ENCODE measurements at regions not wholly inside any gene's neighbourhood (a gene's known extent, or its start where the extent isn't known, plus 50 kb on each side); places are given as distances from the start of the nearest gene placed in this dataset.
A peak's percentile ranks its signal among the peaks of the same experiment; 100 is the strongest.

- WGBS, 2 donors: 64 to 73% methylated on average over 1 of the region's 1 CpG
- Histone ChIP-seq H3K9me3 (no peaks in the 10 kb centered on the region), H3K36me3 (no peaks in the 10 kb centered on the region), H3K4me3 (no peak overlapping the region), H3K4me1 (peaks cover 0 to 23% (median 16%) of the 10 kb centered on the region in 4 donors), H3K27me3 (no peaks in the 10 kb centered on the region), H3K27ac (peak overlapping the region in 3 of 4 donors; percentile 48 to 69 (median 62))
- intact Hi-C loops (cut with DNase I): no loop called here
- no peak for DNase-seq
- no peak for TF ChIP-seq CTCF (IDR thresholded peaks at IDR 0.05)
- TF ChIP-seq POLR2AphosphoS5 (IDR thresholded peaks at IDR 0.05): peak; percentile 61 to 91 (median 86)
- TF ChIP-seq POLR2A (IDR thresholded peaks at IDR 0.05): no peak
Observed at GRCh38 chr2:12636837-12637581, 79.7 kb upstream of the TRIB2 start.

- TF ChIP-seq POLR2A (IDR thresholded peaks at IDR 0.05): no peak
- no peak for TF ChIP-seq CTCF (IDR thresholded peaks at IDR 0.05)
- TF ChIP-seq POLR2AphosphoS5 (IDR thresholded peaks at IDR 0.05): no peak
- Histone ChIP-seq H3K36me3 (no peaks in the 10 kb centered on the region), H3K27me3 (no peaks in the 10 kb centered on the region), H3K4me1 (peaks cover 0 to 23% (median 16%) of the 10 kb centered on the region in 4 donors), H3K4me3 (no peak overlapping the region), H3K9me3 (no peaks in the 10 kb centered on the region), H3K27ac (peak overlapping the region in 2 of 4 donors; percentile 62 to 69)
- WGBS, 2 donors: 88 to 97% methylated on average over 1 of the region's 1 CpG
- intact Hi-C loops (cut with DNase I): no loop called here
- DNase-seq: no peak
Observed at GRCh38 chr2:12637754-12638153, 79.0 kb upstream of the TRIB2 start.

GRCh38 chr2:12641441-12641840 lies 75.3 kb upstream of the TRIB2 start:
- TF ChIP-seq POLR2AphosphoS5 (IDR thresholded peaks at IDR 0.05) (no peak), CTCF (IDR thresholded peaks at IDR 0.05) (no peak)
- Histone ChIP-seq H3K36me3 (no peaks in the 10 kb centered on the region), H3K27me3 (no peaks in the 10 kb centered on the region), H3K4me3 (no peak overlapping the region), H3K9me3 (no peaks in the 10 kb centered on the region), H3K27ac (no peak overlapping the region), H3K4me1 (peaks cover 0 to 15% (median 13%) of the 10 kb centered on the region in 4 donors)
- intact Hi-C loops (cut with DNase I): no loop called here
- 66 to 79% methylated on average over 1 of the region's 1 CpG for WGBS, 2 donors
- no peak for DNase-seq

- H3K4me1 ChIP-seq: peaks cover 0 to 6% (median 6%) of the 10 kb centered on the region in 4 donors
- intact Hi-C loops (cut with DNase I): no loop called here
- no peaks in the 10 kb centered on the region for H3K36me3 ChIP-seq
- DNase-seq: no peak
- H3K9me3 ChIP-seq: no peaks in the 10 kb centered on the region
- H3K27me3 ChIP-seq: no peaks in the 10 kb centered on the region
- H3K27ac ChIP-seq: no peak overlapping the region
- 73 to 87% methylated on average over 7 of the region's 7 CpGs for WGBS, 2 donors
- TF ChIP-seq POLR2A (IDR thresholded peaks at IDR 0.05): no peak
- no peak for TF ChIP-seq EP300 (IDR thresholded peaks at IDR 0.05)
- no peak for TF ChIP-seq POLR2AphosphoS5 (IDR thresholded peaks at IDR 0.05)
- TF ChIP-seq CTCF (IDR thresholded peaks at IDR 0.05): no peak
- H3K4me3 ChIP-seq: no peak overlapping the region
Observed at GRCh38 chr2:12642332-12642731, 74.4 kb upstream of the TRIB2 start.

GRCh38 chr2:12642859-12643258 lies 73.9 kb upstream of the TRIB2 start:
- Histone ChIP-seq H3K4me3 (no peak overlapping the region), H3K27ac (no peak overlapping the region), H3K27me3 (no peaks in the 10 kb centered on the region), H3K36me3 (no peaks in the 10 kb centered on the region), H3K4me1 (peaks cover 0 to under 1% (median under 1%) of the 10 kb centered on the region in 4 donors), H3K9me3 (no peaks in the 10 kb centered on the region)
- no peak for TF ChIP-seq CTCF (IDR thresholded peaks at IDR 0.05)
- TF ChIP-seq POLR2AphosphoS5 (IDR thresholded peaks at IDR 0.05): no peak
- no peak for TF ChIP-seq EP300 (IDR thresholded peaks at IDR 0.05)
- no peak for TF ChIP-seq POLR2A (IDR thresholded peaks at IDR 0.05)
- 77 to 83% methylated on average over 5 of the region's 5 CpGs for WGBS, 2 donors
- intact Hi-C loops (cut with DNase I): no loop called here
- no peak for DNase-seq
